Activated T-cell treated with anti-CD3 and anti-CD28 coated beads, Interleukin-2, amount 50 U/mL, for 24 hours (primary cell): ENCODE measurements at regions not wholly inside any gene's neighbourhood (a gene's known extent, or its start where the extent isn't known, plus 50 kb on each side); places are given as distances from the start of the nearest gene placed in this dataset.

Experiments
- DNase-seq: peaks from one replicate; pipeline ENCODE4 v3.0.0-alpha.2; 2020
- H3K27ac Mint-ChIP-seq: 2 replicates; pipeline ENCODE4 v1.8.0; 2020; ENCODE audit warnings: mild to moderate bottlenecking, mixed read lengths
- H3K27me3 Mint-ChIP-seq: 2 replicates; pipeline ENCODE4 v1.8.0; 2020; ENCODE audit warnings: mixed read lengths
- H3K36me3 Mint-ChIP-seq: 2 replicates; pipeline ENCODE4 v1.8.0; 2020; ENCODE audit warnings: low read depth, mixed read lengths
- H3K4me1 Mint-ChIP-seq: 2 replicates; pipeline ENCODE4 v1.8.0; 2020; ENCODE audit warnings: low read depth, mixed read lengths
- H3K4me3 Mint-ChIP-seq: 2 replicates; pipeline ENCODE4 v1.8.0; 2020; ENCODE audit warnings: mild to moderate bottlenecking, moderate library complexity, mixed read lengths
- H3K9me3 Mint-ChIP-seq: 2 replicates; pipeline ENCODE4 v1.8.0; 2020; ENCODE audit warnings: mixed read lengths

- Mint-ChIP-seq H3K4me1 (no peaks in the 10 kb centered on the region), H3K9me3 (no peaks in the 10 kb centered on the region), H3K36me3 (no peaks in the 10 kb centered on the region), H3K4me3 (no peak overlapping the region), H3K27ac (no peak overlapping the region), H3K27me3 (peaks cover 37% of the 10 kb centered on the region)
- no peak for DNase-seq
Measured at GRCh38 chr9:126205265-126205664, 121.4 kb upstream of the MVB12B start.

GRCh38 chr9:126205845-126206498 is 120.7 kb upstream of the MVB12B start:
- H3K4me1 Mint-ChIP-seq = no peaks in the 10 kb centered on the region
- H3K4me3 Mint-ChIP-seq = no peak overlapping the region
- H3K9me3 Mint-ChIP-seq = no peaks in the 10 kb centered on the region
- H3K36me3 Mint-ChIP-seq = no peaks in the 10 kb centered on the region
- no peak for DNase-seq
- no peak overlapping the region for H3K27ac Mint-ChIP-seq
- H3K27me3 Mint-ChIP-seq = peaks cover 32% of the 10 kb centered on the region

GRCh38 chr9:126207256-126207655 is 119.4 kb upstream of the MVB12B start:
- no peak overlapping the region for H3K4me3 Mint-ChIP-seq
- H3K4me1 Mint-ChIP-seq = no peaks in the 10 kb centered on the region
- no peaks in the 10 kb centered on the region for H3K36me3 Mint-ChIP-seq
- no peak for DNase-seq
- H3K27ac Mint-ChIP-seq = no peak overlapping the region
- no peaks in the 10 kb centered on the region for H3K9me3 Mint-ChIP-seq
- H3K27me3 Mint-ChIP-seq = peaks cover 24% of the 10 kb centered on the region

- Mint-ChIP-seq H3K4me1 (no peaks in the 10 kb centered on the region), H3K27me3 (peaks cover 24% of the 10 kb centered on the region), H3K4me3 (no peak overlapping the region), H3K36me3 (no peaks in the 10 kb centered on the region), H3K9me3 (no peaks in the 10 kb centered on the region), H3K27ac (no peak overlapping the region)
- DNase-seq = no peak
Measured at GRCh38 chr9:126208216-126208758, 118.3 kb upstream of the MVB12B start.

GRCh38 chr9:126211441-126212074 is 115.1 kb upstream of the MVB12B start:
- H3K27ac Mint-ChIP-seq = no peak overlapping the region
- H3K27me3 Mint-ChIP-seq = peaks cover 40% of the 10 kb centered on the region
- H3K9me3 Mint-ChIP-seq = peaks cover 3% of the 10 kb centered on the region
- no peaks in the 10 kb centered on the region for H3K4me1 Mint-ChIP-seq
- no peak overlapping the region for H3K4me3 Mint-ChIP-seq
- no peaks in the 10 kb centered on the region for H3K36me3 Mint-ChIP-seq
- no peak for DNase-seq

- Mint-ChIP-seq H3K27ac (no peak overlapping the region), H3K27me3 (peaks cover 46% of the 10 kb centered on the region), H3K4me1 (no peaks in the 10 kb centered on the region), H3K36me3 (no peaks in the 10 kb centered on the region), H3K9me3 (peaks cover 3% of the 10 kb centered on the region), H3K4me3 (no peak overlapping the region)
- no peak for DNase-seq
Measured at GRCh38 chr9:126215486-126215885, 111.1 kb upstream of the MVB12B start.

- no peak overlapping the region for H3K4me3 Mint-ChIP-seq
- H3K27me3 Mint-ChIP-seq = peaks cover 58% of the 10 kb centered on the region
- no peak overlapping the region for H3K27ac Mint-ChIP-seq
- no peak for DNase-seq
- H3K36me3 Mint-ChIP-seq = no peaks in the 10 kb centered on the region
- no peaks in the 10 kb centered on the region for H3K4me1 Mint-ChIP-seq
- H3K9me3 Mint-ChIP-seq = peaks cover 5% of the 10 kb centered on the region
Measured at GRCh38 chr9:126216826-126217225, 109.8 kb upstream of the MVB12B start.

GRCh38 chr9:126217250-126217653 is 109.4 kb upstream of the MVB12B start:
- H3K4me3 Mint-ChIP-seq = no peak overlapping the region
- H3K9me3 Mint-ChIP-seq = peaks cover 5% of the 10 kb centered on the region
- peaks cover 62% of the 10 kb centered on the region for H3K27me3 Mint-ChIP-seq
- no peaks in the 10 kb centered on the region for H3K36me3 Mint-ChIP-seq
- DNase-seq = no peak
- H3K27ac Mint-ChIP-seq = no peak overlapping the region
- no peaks in the 10 kb centered on the region for H3K4me1 Mint-ChIP-seq

GRCh38 chr9:126217797-126218196 is 108.8 kb upstream of the MVB12B start:
- no peaks in the 10 kb centered on the region for H3K36me3 Mint-ChIP-seq
- H3K27ac Mint-ChIP-seq = no peak overlapping the region
- H3K4me3 Mint-ChIP-seq = no peak overlapping the region
- DNase-seq = no peak
- H3K4me1 Mint-ChIP-seq = no peaks in the 10 kb centered on the region
- H3K9me3 Mint-ChIP-seq = peaks cover 5% of the 10 kb centered on the region
- H3K27me3 Mint-ChIP-seq = peaks cover 66% of the 10 kb centered on the region

GRCh38 chr9:126218359-126219125 is 108.1 kb upstream of the MVB12B start:
- H3K9me3 Mint-ChIP-seq = peaks cover 5% of the 10 kb centered on the region
- no peaks in the 10 kb centered on the region for H3K4me1 Mint-ChIP-seq
- no peak for DNase-seq
- no peak overlapping the region for H3K27ac Mint-ChIP-seq
- peaks cover 73% of the 10 kb centered on the region for H3K27me3 Mint-ChIP-seq
- no peaks in the 10 kb centered on the region for H3K36me3 Mint-ChIP-seq
- no peak overlapping the region for H3K4me3 Mint-ChIP-seq

GRCh38 chr9:126219166-126219565 is 107.5 kb upstream of the MVB12B start:
- Mint-ChIP-seq H3K36me3 (no peaks in the 10 kb centered on the region), H3K4me1 (no peaks in the 10 kb centered on the region), H3K9me3 (peaks cover 4% of the 10 kb centered on the region), H3K27me3 (peaks cover 79% of the 10 kb centered on the region), H3K27ac (no peak overlapping the region), H3K4me3 (no peak overlapping the region)
- no peak for DNase-seq

- Mint-ChIP-seq H3K4me1 (no peaks in the 10 kb centered on the region), H3K27ac (no peak overlapping the region), H3K9me3 (peaks cover 3% of the 10 kb centered on the region), H3K4me3 (no peak overlapping the region), H3K27me3 (peaks cover 81% of the 10 kb centered on the region), H3K36me3 (no peaks in the 10 kb centered on the region)
- DNase-seq = no peak
Measured at GRCh38 chr9:126219648-126220063, 107.0 kb upstream of the MVB12B start.

GRCh38 chr9:126221480-126221879 is 105.1 kb upstream of the MVB12B start:
- H3K4me1 Mint-ChIP-seq = no peaks in the 10 kb centered on the region
- no peaks in the 10 kb centered on the region for H3K36me3 Mint-ChIP-seq
- peaks cover 78% of the 10 kb centered on the region for H3K27me3 Mint-ChIP-seq
- H3K9me3 Mint-ChIP-seq = peaks cover 3% of the 10 kb centered on the region
- no peak overlapping the region for H3K4me3 Mint-ChIP-seq
- no peak for DNase-seq
- H3K27ac Mint-ChIP-seq = no peak overlapping the region

GRCh38 chr9:126222363-126222834 is 104.2 kb upstream of the MVB12B start:
- DNase-seq = no peak
- Mint-ChIP-seq H3K36me3 (no peaks in the 10 kb centered on the region), H3K27ac (no peak overlapping the region), H3K27me3 (peaks cover 85% of the 10 kb centered on the region), H3K4me3 (no peak overlapping the region), H3K4me1 (no peaks in the 10 kb centered on the region), H3K9me3 (peaks cover 3% of the 10 kb centered on the region)
